ENCODE measurements at regions not wholly inside any gene's neighbourhood (a gene's known extent, or its start where the extent isn't known, plus 50 kb on each side); places are given as distances from the start of the nearest gene placed in this dataset.

DNA sequence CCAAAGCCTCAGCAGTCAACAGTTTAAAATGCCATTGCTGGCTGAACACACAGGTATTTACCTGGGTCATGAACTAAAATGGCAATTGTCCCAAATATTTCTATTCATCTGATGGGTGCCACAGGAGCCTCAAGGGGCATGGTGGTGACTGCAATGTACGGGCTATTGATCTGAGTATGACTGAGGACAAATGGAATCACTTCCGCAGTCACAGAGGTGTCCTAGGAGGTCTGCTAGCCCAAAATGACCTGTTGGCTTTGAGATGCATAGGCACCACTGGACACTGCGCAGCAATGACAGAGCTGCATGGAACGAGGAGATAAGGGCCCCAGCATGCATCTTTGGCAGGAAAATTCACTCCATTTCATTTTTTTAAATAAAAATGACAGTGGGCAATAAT lies 474.1 kb upstream of the SOX5 start:
- intact Hi-C loops (cut with DNase I) = no loop called here
- ATAC-seq (no peak), DNase-seq (no peak)
- no peaks in the 10 kb centered on the region for H3K9me3 ChIP-seq
- H3K4me3 ChIP-seq = no peak overlapping the region
- no peak overlapping the region for H3K27ac ChIP-seq
- no peaks in the 10 kb centered on the region for H3K4me1 ChIP-seq
- H3K27me3 ChIP-seq (ENCODE audit: low read depth) = no peaks in the 10 kb centered on the region
- no peak for TF ChIP-seq CTCF (IDR thresholded peaks at IDR 0.05)
- no peaks in the 10 kb centered on the region for H3K36me3 ChIP-seq

DNA sequence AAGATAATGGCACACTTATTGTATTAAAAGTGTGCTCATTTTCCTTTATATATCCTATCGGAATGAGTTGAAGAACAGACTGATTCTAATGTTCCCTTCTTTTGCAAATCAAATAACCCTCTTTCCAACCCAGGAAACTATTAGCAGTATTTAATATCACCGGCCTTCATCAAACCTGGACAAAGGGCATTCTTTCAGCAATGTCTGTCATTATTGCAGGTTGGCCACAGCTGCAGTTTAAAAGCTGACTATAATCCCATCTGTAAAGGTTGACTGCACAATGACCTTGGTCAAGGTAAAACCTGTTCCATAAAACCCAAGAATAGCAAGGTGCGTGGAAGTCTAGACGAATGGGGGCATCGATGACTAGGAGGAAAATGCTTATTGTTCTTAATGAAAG lies 472.3 kb upstream of the SOX5 start:
- ATAC-seq (no peak), DNase-seq (no peak)
- no peak overlapping the region for H3K4me3 ChIP-seq
- no peak for TF ChIP-seq CTCF (IDR thresholded peaks at IDR 0.05)
- no peak overlapping the region for H3K27ac ChIP-seq
- no peaks in the 10 kb centered on the region for H3K27me3 ChIP-seq (ENCODE audit: low read depth)
- H3K4me1 ChIP-seq = no peaks in the 10 kb centered on the region
- H3K36me3 ChIP-seq = no peaks in the 10 kb centered on the region
- no peaks in the 10 kb centered on the region for H3K9me3 ChIP-seq
- intact Hi-C loops (cut with DNase I) = no loop called here

DNA sequence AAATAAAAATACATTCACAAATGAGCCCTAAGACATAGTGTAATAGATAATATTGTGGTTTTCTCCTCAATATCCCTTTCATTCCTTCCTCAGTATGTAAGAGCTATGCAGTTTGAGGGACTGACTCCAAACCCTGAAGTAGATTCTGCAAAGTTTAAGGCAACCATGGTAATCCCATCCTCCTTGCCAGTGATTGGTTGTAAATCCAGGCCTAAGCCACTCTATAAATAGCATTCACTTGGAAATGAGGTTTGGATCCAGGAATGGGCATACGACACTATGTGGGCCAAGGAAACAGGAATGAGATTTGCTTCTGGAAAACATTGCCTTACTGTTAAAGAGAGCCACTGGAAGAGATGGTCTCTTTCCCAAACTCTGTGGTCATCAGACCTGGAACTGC lies 468.7 kb upstream of the SOX5 start:
- Histone ChIP-seq H3K4me3 (no peak overlapping the region), H3K27me3 (ENCODE audit: low read depth) (no peaks in the 10 kb centered on the region), H3K36me3 (no peaks in the 10 kb centered on the region), H3K4me1 (no peaks in the 10 kb centered on the region), H3K9me3 (no peaks in the 10 kb centered on the region), H3K27ac (no peak overlapping the region)
- ATAC-seq (no peak), DNase-seq (no peak)
- TF ChIP-seq CTCF (IDR thresholded peaks at IDR 0.05) = no peak
- intact Hi-C loops (cut with DNase I) = no loop called here

- Histone ChIP-seq H3K27ac (no peak overlapping the region), H3K36me3 (no peaks in the 10 kb centered on the region), H3K4me3 (no peak overlapping the region), H3K4me1 (no peaks in the 10 kb centered on the region), H3K9me3 (no peaks in the 10 kb centered on the region), H3K27me3 (ENCODE audit: low read depth) (no peaks in the 10 kb centered on the region)
- no peak for TF ChIP-seq CTCF (IDR thresholded peaks at IDR 0.05)
- ATAC-seq (no peak), DNase-seq (no peak)
- intact Hi-C loops (cut with DNase I) = no loop called here
These were observed 467.1 kb upstream of the SOX5 start for GRCh38 chr12:24416423-24417109.

DNA sequence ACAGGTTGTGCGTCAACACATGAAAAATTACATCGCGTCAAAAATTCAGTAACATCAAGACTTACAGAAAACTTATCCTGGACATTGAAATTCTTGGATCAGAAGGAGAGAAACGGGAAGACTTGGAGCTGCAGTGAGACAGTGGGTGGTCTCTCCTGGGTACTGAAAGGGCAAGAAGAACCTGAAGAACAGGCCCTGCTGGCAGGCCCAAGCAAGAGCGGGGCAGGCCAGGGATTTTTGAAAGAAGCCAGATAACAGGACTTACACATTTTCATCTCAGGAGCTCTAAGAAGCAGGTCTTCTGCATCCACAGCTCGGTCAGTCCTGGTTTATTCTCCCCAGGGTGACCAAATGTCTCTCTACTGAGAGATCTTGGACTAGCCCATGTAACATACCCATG lies 466.5 kb upstream of the SOX5 start:
- H3K36me3 ChIP-seq = no peaks in the 10 kb centered on the region
- H3K4me3 ChIP-seq = no peak overlapping the region
- intact Hi-C loops (cut with DNase I) = no loop called here
- H3K4me1 ChIP-seq = no peaks in the 10 kb centered on the region
- H3K9me3 ChIP-seq = no peaks in the 10 kb centered on the region
- ATAC-seq (no peak), DNase-seq (no peak)
- no peaks in the 10 kb centered on the region for H3K27me3 ChIP-seq (ENCODE audit: low read depth)
- no peak overlapping the region for H3K27ac ChIP-seq
- TF ChIP-seq CTCF (IDR thresholded peaks at IDR 0.05) = no peak

All from lower lobe of right lung (tissue), 2 donors.